ENCODE measurements at regions not wholly inside any gene's neighbourhood (a gene's known extent, or its start where the extent isn't known, plus 50 kb on each side); places are given as distances from the start of the nearest gene placed in this dataset.

DNA sequence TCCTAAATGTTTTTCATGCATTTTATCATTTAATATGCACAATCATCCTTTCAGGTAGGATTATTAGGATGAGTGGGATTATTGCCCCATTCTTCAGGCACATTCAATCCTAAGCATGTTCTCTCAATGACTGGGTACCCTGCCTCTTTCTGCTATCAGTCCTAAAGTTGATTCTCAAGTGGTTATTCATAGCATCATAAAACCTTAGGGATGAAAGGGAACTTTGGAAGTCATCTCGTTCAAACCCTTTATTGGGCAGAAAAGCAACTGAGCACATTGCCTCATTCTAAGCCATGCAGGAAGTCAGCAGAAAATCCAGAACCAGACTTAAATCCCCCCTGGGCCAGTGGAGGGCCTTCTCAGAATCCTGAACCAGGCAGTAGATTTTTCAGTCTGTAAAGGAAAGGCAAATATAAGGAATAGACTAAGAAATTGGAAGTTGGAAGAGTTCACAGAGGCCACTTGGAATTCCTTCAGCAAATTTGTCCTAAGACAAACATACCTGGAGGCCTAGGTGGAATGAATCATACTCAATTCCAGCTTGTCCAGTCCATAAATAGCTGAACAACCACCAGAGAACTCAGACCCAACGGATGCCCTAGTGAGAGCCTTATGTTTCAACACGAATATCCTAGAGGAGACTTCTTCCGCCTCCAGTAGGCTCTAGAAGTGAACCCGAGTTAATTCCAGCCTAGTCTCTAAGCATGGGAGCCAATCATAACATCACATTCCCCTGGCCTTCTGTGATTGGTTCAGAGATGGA, 62.7 kb downstream of the IRX6 start:
- Histone ChIP-seq H3K36me3 (ENCODE audit: control insufficient read depth in 2 of 4, insufficient read depth in 4 of 4, low read length in 3 of 4) (no peaks in the 10 kb centered on the region), H2BK20ac (ENCODE audit: low read length) (no peak overlapping the region), H3K4me1 (replicated peaks in 1 of 4; ENCODE audit: control insufficient read depth in 3 of 4, insufficient read depth in 4 of 4, low read length in 3 of 4) (peaks cover 0 to 9% (median 7%) of the 10 kb centered on the region in 4 experiments; a peak in 6 of 7 replicates), H3K56ac (replicated peaks; ENCODE audit: insufficient read length, low read depth, low read length) (no peak overlapping the region), H3K23me2 (ENCODE audit: low read depth, low read length) (no peaks in the 10 kb centered on the region), H2BK5ac (ENCODE audit: low read depth, low read length) (no peak overlapping the region), H2BK120ac (replicated peaks; ENCODE audit: low read depth, low read length) (no peak overlapping the region), H4K20me1 (replicated peaks in 1 of 2; ENCODE audit: control insufficient read depth in 1 of 2, insufficient read depth in 2 of 2, low read length in 2 of 2) (no peaks in the 10 kb centered on the region), H4K5ac (ENCODE audit: insufficient read length, low read depth, low read length) (no peak overlapping the region), H3K27me3 (replicated peaks in 1 of 4; ENCODE audit: control insufficient read depth in 3 of 4, extremely low read depth in 1 of 4, insufficient read depth in 3 of 4, low read length in 3 of 4) (no peaks in the 10 kb centered on the region), H3K23ac (ENCODE audit: insufficient read length) (no peak overlapping the region), H2AK5ac (ENCODE audit: low read depth, low read length) (no peak overlapping the region), H3K9me3 (ENCODE audit: insufficient read depth in 2 of 2, low read depth in 1 of 2, low read length in 1 of 2) (no peaks in the 10 kb centered on the region), H2BK15ac (ENCODE audit: low read length) (no peak overlapping the region), H4K8ac (ENCODE audit: extremely low read depth, insufficient read depth, low read length) (no peak overlapping the region), H3K27ac (ENCODE audit: low read depth, low read length) (no peak overlapping the region), H4K91ac (replicated peaks; ENCODE audit: insufficient read length, low read length) (no peak overlapping the region), H3K14ac (ENCODE audit: insufficient read length) (no peak overlapping the region), H3K79me1 (ENCODE audit: low read depth, low read length) (no peaks in the 10 kb centered on the region), H3K4ac (replicated peaks; ENCODE audit: insufficient read length, low read depth, low read length) (no peak overlapping the region), H3K79me2 (ENCODE audit: control insufficient read depth in 1 of 2, insufficient read depth in 2 of 2, low read length in 2 of 2) (no peaks in the 10 kb centered on the region), H3K18ac (ENCODE audit: extremely low read depth, low read length) (no peak overlapping the region), H3K4me3 (ENCODE audit: extremely low read depth in 1 of 4, insufficient read depth in 2 of 4, low read depth in 3 of 4, low read length in 4 of 4) (no peak overlapping the region), H3K9ac (replicated peaks in 1 of 4; ENCODE audit: extremely low read depth in 1 of 4, low read depth in 3 of 4, low read length in 3 of 4) (no peak overlapping the region), H2BK12ac (ENCODE audit: low read depth, low read length) (no peak overlapping the region), H3K4me2 (ENCODE audit: insufficient read depth in 1 of 2, low read depth in 2 of 2, low read length in 2 of 2) (no peak overlapping the region), H2AFZ (ENCODE audit: low read length) (no peak overlapping the region)
- no peak for TF ChIP-seq POLR2AphosphoS5 (IDR thresholded peaks at IDR 0.05; ENCODE audit: low read depth, low read length)
- no peak for TF ChIP-seq SP1 (IDR thresholded peaks at IDR 0.05; ENCODE audit: low read depth, low read length)
- no peak for TF ChIP-seq SAP30 (IDR thresholded peaks at IDR 0.05; ENCODE audit: insufficient read depth, insufficient replicate concordance, low read length)
- no peak for TF ChIP-seq GABPA (IDR thresholded peaks at IDR 0.05; ENCODE audit: borderline replicate concordance, insufficient read depth, low read length)
- TF ChIP-seq PHF8 (conservative IDR thresholded peaks at IDR 0.05; ENCODE audit: low read depth, low read length): no peak
- no peak for TF ChIP-seq JUND (IDR thresholded peaks at IDR 0.05; ENCODE audit: low read length)
- TF ChIP-seq RAD21 (IDR thresholded peaks at IDR 0.05 in 1 of 2, conservative IDR thresholded peaks at IDR 0.05 in 1 of 2; ENCODE audit: low read depth in 2 of 2, low read length in 2 of 2): no peak
- TF ChIP-seq KDM4A (IDR thresholded peaks at IDR 0.05; ENCODE audit: low read depth, low read length, severe bottlenecking): no peak
- ChIA-PET POLR2A (ENCODE audit: partially characterized antibody) (no interaction called here), CTCF (ENCODE audit: partially characterized antibody) (no interaction called here)
- WGBS, 2 experiments (ENCODE audit: extremely low coverage in 1 of 2, insufficient coverage in 1 of 2, insufficient read length in 1 of 2, insufficient replicate concordance in 2 of 2, low coverage in 1 of 2, low lambda C conversion rate in 2 of 2, missing lambda C conversion rate in 1 of 2): 89% methylated on average over 5 of the region's 5 CpGs; no CpG with 5 or more reads in 1 of the 2 experiments
- DNase-seq (ENCODE audit: low read depth in 1 of 2, low spot score in 2 of 2) (no peak), FAIRE-seq (no peak)

All from H1 (cell line).